Hepatic stellate cell (primary cell): ENCODE measurements at regions not wholly inside any gene's neighbourhood (a gene's known extent, or its start where the extent isn't known, plus 50 kb on each side); places are given as distances from the start of the nearest gene placed in this dataset.
"Not testable (repeated sequence)": the region's sequence is repeated elsewhere in the genome, so short reads cannot be mapped to it uniquely, and the experiment has no call there.

Source experiments
- DNase-seq: peaks from one replicate; pipeline ENCODE4 v3.0.0; 2011; ENCODE audit warnings: low spot score

GRCh38 chr13:63546524-63546923 is 2130.9 kb upstream of the PCDH20 start:
- DNase-seq = no peak

GRCh38 chr13:63542770-63543169 is 2127.1 kb upstream of the PCDH20 start:
- no peak for DNase-seq

GRCh38 chr13:63541336-63541735 is 2125.7 kb upstream of the PCDH20 start:
- DNase-seq = no peak

- no peak for DNase-seq
Measured at GRCh38 chr13:63540061-63540460, 2124.4 kb upstream of the PCDH20 start.

- no peak for DNase-seq
Measured at GRCh38 chr13:63517371-63517770, 2101.7 kb upstream of the PCDH20 start.

GRCh38 chr13:63516124-63516523 is 2100.5 kb upstream of the PCDH20 start:
- DNase-seq = no peak

- DNase-seq = no peak
Measured at GRCh38 chr13:63514886-63515285, 2099.2 kb upstream of the PCDH20 start.

GRCh38 chr13:63512095-63512494 is 2096.4 kb upstream of the PCDH20 start:
- DNase-seq = no peak

- DNase-seq = no peak
Measured at GRCh38 chr13:63501702-63502101, 2086.1 kb upstream of the PCDH20 start.

- DNase-seq = no peak
Measured at GRCh38 chr13:63497601-63498000, 2082.0 kb upstream of the PCDH20 start.

GRCh38 chr13:63492604-63493003 is 2077.0 kb upstream of the PCDH20 start:
- DNase-seq = no peak

GRCh38 chr13:63490149-63490548 is 2074.5 kb upstream of the PCDH20 start:
- no peak for DNase-seq

- no peak for DNase-seq
Measured at GRCh38 chr13:63481334-63481733, 2065.7 kb upstream of the PCDH20 start.

- DNase-seq = no peak
Measured at GRCh38 chr13:63472711-63473110, 2057.1 kb upstream of the PCDH20 start.

GRCh38 chr13:63463782-63464610 is 2048.3 kb upstream of the PCDH20 start:
- DNase-seq = no peak

- no peak for DNase-seq
Measured at GRCh38 chr13:63460462-63461090, 2044.9 kb upstream of the PCDH20 start.

- no peak for DNase-seq
Measured at GRCh38 chr13:63457186-63457585, 2041.5 kb upstream of the PCDH20 start.

- no peak for DNase-seq
Measured at GRCh38 chr13:63455938-63456337, 2040.3 kb upstream of the PCDH20 start.

- DNase-seq = no peak
Measured at GRCh38 chr13:63449550-63449949, 2033.9 kb upstream of the PCDH20 start.

- DNase-seq = no peak
Measured at GRCh38 chr13:63448692-63449091, 2033.0 kb upstream of the PCDH20 start.

- no peak for DNase-seq
Measured at GRCh38 chr13:63446329-63446728, 2030.7 kb upstream of the PCDH20 start.

GRCh38 chr13:63444225-63444624 is 2028.6 kb upstream of the PCDH20 start:
- DNase-seq = not testable (repeated sequence)

GRCh38 chr13:63438951-63439350 is 2023.3 kb upstream of the PCDH20 start:
- DNase-seq = no peak

- DNase-seq = no peak
Measured at GRCh38 chr13:63436325-63436668, 2020.6 kb upstream of the PCDH20 start.
